ENCODE measurements at regions not wholly inside any gene's neighbourhood (a gene's known extent, or its start where the extent isn't known, plus 50 kb on each side); places are given as distances from the start of the nearest gene placed in this dataset.
"Not testable (repeated sequence)": the region's sequence is repeated elsewhere in the genome, so short reads cannot be mapped to it uniquely, and the experiment has no call there.

DNA sequence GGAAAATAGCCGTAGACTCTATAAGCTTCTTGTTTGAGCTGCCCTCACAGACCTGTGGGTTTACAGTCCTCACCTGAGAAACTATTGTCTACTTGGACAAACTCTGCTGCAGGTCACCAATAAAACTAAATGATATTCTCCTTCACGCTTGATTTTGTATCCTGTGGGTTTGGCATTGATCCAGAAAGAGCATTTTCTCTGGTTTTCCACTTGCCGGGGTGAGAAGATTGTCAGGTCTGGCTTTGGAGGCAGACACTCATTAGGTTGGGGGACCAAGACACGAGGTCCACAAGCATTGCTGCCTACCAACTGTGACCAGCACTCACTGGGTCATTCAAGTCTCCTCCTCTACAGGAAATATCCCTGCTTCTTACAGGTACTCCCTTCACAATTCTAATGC, 68.5 kb downstream of the CDC14C start:
- in situ Hi-C loops (cut with HindIII; ENCODE audit: low pct_unique_long_range_greater_than_20kb, low sequenced_read_pairs), result no loop called here
- no peak for DNase-seq (ENCODE audit: low read depth in 1 of 2, low spot score in 1 of 2)
- no peak for TF ChIP-seq JUND (IDR thresholded peaks at IDR 0.05; ENCODE audit: low read depth)

GRCh38 chr7:49001610-49002033, 77.3 kb downstream of the CDC14C start:
- no peak for TF ChIP-seq JUND (IDR thresholded peaks at IDR 0.05; ENCODE audit: low read depth)
- peak; percentile 15 to 68 for DNase-seq (ENCODE audit: low read depth in 1 of 2, low spot score in 1 of 2)
- in situ Hi-C loops (cut with HindIII; ENCODE audit: low pct_unique_long_range_greater_than_20kb, low sequenced_read_pairs), result no loop called here

DNA sequence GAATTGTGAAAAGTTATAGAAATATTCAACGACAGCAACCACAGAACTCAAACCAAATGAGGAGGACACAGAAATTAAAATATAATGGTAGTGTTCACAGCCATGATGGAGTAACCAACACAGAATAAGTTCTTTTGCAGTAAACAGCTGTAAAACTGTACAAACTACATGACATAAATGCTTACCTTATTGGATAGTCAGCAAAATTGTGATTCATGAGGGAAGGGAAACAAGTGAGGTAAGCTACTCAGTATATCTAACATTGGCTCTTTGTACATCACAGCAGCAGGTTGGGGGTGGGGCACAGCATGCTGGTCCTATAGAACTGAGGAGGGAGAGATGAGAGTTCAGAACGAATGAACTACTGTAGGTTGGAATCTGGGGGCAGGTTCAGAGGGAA, 86.4 kb downstream of the CDC14C start:
- in situ Hi-C loops (cut with HindIII; ENCODE audit: low pct_unique_long_range_greater_than_20kb, low sequenced_read_pairs), result no loop called here
- DNase-seq (ENCODE audit: low read depth in 1 of 2, low spot score in 1 of 2), result no peak
- no peak for TF ChIP-seq JUND (IDR thresholded peaks at IDR 0.05; ENCODE audit: low read depth)

- in situ Hi-C loops (cut with HindIII; ENCODE audit: low pct_unique_long_range_greater_than_20kb, low sequenced_read_pairs), result no loop called here
Observed at GRCh38 chr7:49014870-49015269, 90.5 kb downstream of the CDC14C start.

GRCh38 chr7:49020145-49020544, 95.8 kb downstream of the CDC14C start:
- in situ Hi-C loops (cut with HindIII; ENCODE audit: low pct_unique_long_range_greater_than_20kb, low sequenced_read_pairs), result no loop called here
- no peak for TF ChIP-seq JUND (IDR thresholded peaks at IDR 0.05; ENCODE audit: low read depth)
- no peak for DNase-seq (ENCODE audit: low read depth in 1 of 2, low spot score in 1 of 2)

More at GRCh38 chr7:49014870-49015269, 90.5 kb downstream of the CDC14C start:
- no peak for TF ChIP-seq JUND (IDR thresholded peaks at IDR 0.05; ENCODE audit: low read depth)
- DNase-seq (ENCODE audit: low read depth in 1 of 2, low spot score in 1 of 2), result no peak

GRCh38 chr7:49022448-49022847, 98.1 kb downstream of the CDC14C start:
- TF ChIP-seq JUND (IDR thresholded peaks at IDR 0.05; ENCODE audit: low read depth), result no peak
- no peak for DNase-seq (ENCODE audit: low read depth in 1 of 2, low spot score in 1 of 2)
- in situ Hi-C loops (cut with HindIII; ENCODE audit: low pct_unique_long_range_greater_than_20kb, low sequenced_read_pairs), result no loop called here

- in situ Hi-C loops (cut with HindIII; ENCODE audit: low pct_unique_long_range_greater_than_20kb, low sequenced_read_pairs), result no loop called here
- TF ChIP-seq JUND (IDR thresholded peaks at IDR 0.05; ENCODE audit: low read depth), result no peak
Observed at GRCh38 chr7:49023345-49024328, 99.3 kb downstream of the CDC14C start.

DNA sequence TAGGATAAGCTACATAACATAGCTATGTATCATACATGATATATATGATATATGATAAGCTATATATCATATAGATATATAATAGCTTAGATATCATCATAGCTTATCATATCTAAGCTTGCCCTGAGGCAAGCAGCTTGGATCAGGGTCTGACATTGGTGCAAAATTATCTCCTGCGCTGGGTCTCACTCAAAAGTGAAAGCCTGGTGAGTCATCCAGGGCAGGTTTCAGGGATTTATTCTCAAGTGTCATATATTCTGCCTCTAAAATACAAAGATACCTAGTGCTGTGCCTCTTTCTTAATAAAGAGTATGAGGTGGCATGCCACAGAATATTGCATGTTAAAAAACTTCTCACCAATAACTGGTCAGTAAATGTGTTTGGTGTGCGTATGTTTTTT, 105.9 kb downstream of the CDC14C start:
- no peak for TF ChIP-seq JUND (IDR thresholded peaks at IDR 0.05; ENCODE audit: low read depth)

More at GRCh38 chr7:49023345-49024328, 99.3 kb downstream of the CDC14C start:
- no peak for DNase-seq (ENCODE audit: low read depth in 1 of 2, low spot score in 1 of 2)

GRCh38 chr7:49033140-49033539, 108.8 kb downstream of the CDC14C start:
- DNase-seq (ENCODE audit: low read depth in 1 of 2, low spot score in 1 of 2); in situ Hi-C loops (cut with HindIII; ENCODE audit: low pct_unique_long_range_greater_than_20kb, low sequenced_read_pairs): not testable (repeated sequence)

More for the DNA sequence above, 105.9 kb downstream of the CDC14C start:
- DNase-seq (ENCODE audit: low read depth in 1 of 2, low spot score in 1 of 2), result no peak
- in situ Hi-C loops (cut with HindIII; ENCODE audit: low pct_unique_long_range_greater_than_20kb, low sequenced_read_pairs), result no loop called here

- no peak for DNase-seq (ENCODE audit: low read depth in 1 of 2, low spot score in 1 of 2)
- no peak for TF ChIP-seq JUND (IDR thresholded peaks at IDR 0.05; ENCODE audit: low read depth)
- in situ Hi-C loops (cut with HindIII; ENCODE audit: low pct_unique_long_range_greater_than_20kb, low sequenced_read_pairs), result no loop called here
Observed at GRCh38 chr7:49037346-49038210, 113.2 kb downstream of the CDC14C start.

- DNase-seq (ENCODE audit: low read depth in 1 of 2, low spot score in 1 of 2), result no peak
- TF ChIP-seq JUND (IDR thresholded peaks at IDR 0.05; ENCODE audit: low read depth), result no peak
- in situ Hi-C loops (cut with HindIII; ENCODE audit: low pct_unique_long_range_greater_than_20kb, low sequenced_read_pairs), result no loop called here
Observed at GRCh38 chr7:49038821-49039358, 114.5 kb downstream of the CDC14C start.

DNA sequence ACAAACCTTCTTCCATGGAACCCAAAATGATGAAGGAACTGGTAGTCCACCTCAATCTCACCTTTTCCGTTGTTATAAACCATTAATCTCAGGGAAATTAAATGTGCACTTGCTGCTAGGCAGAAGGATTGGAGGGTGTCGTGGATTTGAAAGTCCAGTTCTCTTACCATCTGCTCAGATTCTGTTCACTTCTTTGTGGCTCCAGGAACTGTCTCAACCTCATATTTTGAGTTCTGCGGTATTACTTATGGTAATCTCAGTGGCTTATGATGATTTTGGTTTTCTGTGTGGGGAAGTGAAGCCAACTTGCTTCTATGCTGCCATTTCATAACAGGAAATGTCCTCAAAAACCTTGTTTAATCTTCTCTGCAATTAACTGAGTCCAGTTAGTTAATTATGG, 136.4 kb downstream of the CDC14C start:
- no peak for TF ChIP-seq JUND (IDR thresholded peaks at IDR 0.05; ENCODE audit: low read depth)
- DNase-seq (ENCODE audit: low read depth in 1 of 2, low spot score in 1 of 2), result no peak
- in situ Hi-C loops (cut with HindIII; ENCODE audit: low pct_unique_long_range_greater_than_20kb, low sequenced_read_pairs), result no loop called here
